Activated T-helper 2 cell treated with anti-CD3 and anti-CD28 coated beads, Interferon-gamma antibody, Interleukin-2, Interleukin-4, amounts not matched to agents 10 μg/mL and 5 μg/mL and 100 μg/mL, durations not matched to agents 14 hours and 24 hours and 36 hours (primary cell): ENCODE measurements at regions not wholly inside any gene's neighbourhood (a gene's known extent, or its start where the extent isn't known, plus 50 kb on each side); places are given as distances from the start of the nearest gene placed in this dataset.
"Not testable (repeated sequence)": the region's sequence is repeated elsewhere in the genome, so short reads cannot be mapped to it uniquely, and the experiment has no call there.

Source experiments
- DNase-seq: peaks from one replicate; pipeline ENCODE4 v3.0.0; 2021; ENCODE audit warnings: low spot score
- H3K27ac Mint-ChIP-seq: one replicate; pipeline ENCODE4 v1.8.0; 2021; ENCODE audit warnings: mixed read lengths
- H3K27me3 Mint-ChIP-seq: one replicate; pipeline ENCODE4 v1.8.0; 2021; ENCODE audit warnings: low read depth, mixed read lengths
- H3K36me3 Mint-ChIP-seq: one replicate; pipeline ENCODE4 v1.8.0; 2021; ENCODE audit warnings: low read depth, mixed read lengths
- H3K4me1 Mint-ChIP-seq: one replicate; pipeline ENCODE4 v1.8.0; 2021; ENCODE audit warnings: low read depth, mixed read lengths
- H3K4me3 Mint-ChIP-seq: one replicate; pipeline ENCODE4 v1.8.0; 2021; ENCODE audit warnings: low read depth, mild to moderate bottlenecking, moderate library complexity, mixed read lengths
- H3K9me3 Mint-ChIP-seq: one replicate; pipeline ENCODE4 v1.8.0; 2021; ENCODE audit warnings: mixed read lengths
- intact Hi-C: fragments of 100-400 bp; cut with micrococcal nuclease; formaldehyde crosslinking; loops from one replicate; pipeline ENCODE4 v1.15.1; 2023

DNA sequence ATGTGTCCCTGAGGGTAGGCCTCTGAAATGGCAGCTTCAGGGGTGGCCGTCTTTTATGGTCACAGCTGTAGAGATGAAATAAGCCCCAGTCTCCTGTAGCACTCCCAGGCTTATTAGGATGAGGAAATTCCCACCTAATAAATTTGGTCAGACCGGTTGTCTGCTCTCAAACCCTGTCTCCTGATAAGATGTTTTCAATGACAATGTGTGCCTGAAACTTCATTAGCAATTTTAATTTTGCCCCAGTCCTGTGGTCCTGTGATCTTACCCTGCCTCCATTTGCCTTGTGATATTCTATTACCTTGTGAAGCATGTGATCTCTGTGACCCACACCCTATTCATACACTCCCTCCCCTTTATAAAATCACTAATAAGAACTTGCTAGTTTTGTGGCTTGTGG is 736.1 kb upstream of the PCDH20 start:
- H3K27ac Mint-ChIP-seq, H3K36me3 Mint-ChIP-seq, H3K27me3 Mint-ChIP-seq, intact Hi-C loops, DNase-seq, H3K4me1 Mint-ChIP-seq, H3K4me3 Mint-ChIP-seq: not testable (repeated sequence)
- peaks cover 56% of the 10 kb centered on the region for H3K9me3 Mint-ChIP-seq

DNA sequence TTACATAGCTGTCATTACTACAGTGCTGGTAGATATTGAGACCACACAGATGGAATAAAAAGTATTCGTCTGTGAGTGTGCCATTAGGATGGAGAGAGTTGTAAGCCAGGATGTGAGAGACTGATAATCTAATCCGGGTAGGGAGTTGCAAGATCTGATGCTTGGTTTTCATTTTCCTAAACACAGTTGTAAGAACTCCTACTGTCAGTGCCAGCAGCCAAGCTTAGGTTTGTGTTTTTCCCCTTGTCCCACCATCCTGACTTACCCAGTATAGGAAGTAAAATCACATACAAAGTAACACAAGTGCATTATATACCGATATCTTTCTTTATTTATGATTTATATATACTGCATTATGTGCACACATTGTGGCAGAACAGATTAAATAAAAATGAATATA is 726.4 kb upstream of the PCDH20 start:
- Mint-ChIP-seq H3K27ac (no peak overlapping the region), H3K4me3 (no peak overlapping the region), H3K4me1 (no peaks in the 10 kb centered on the region), H3K9me3 (peaks cover 41% of the 10 kb centered on the region), H3K27me3 (no peaks in the 10 kb centered on the region), H3K36me3 (no peaks in the 10 kb centered on the region)
- intact Hi-C loops = no loop called here
- DNase-seq = no peak

GRCh38 chr13:62139597-62139996 is 723.9 kb upstream of the PCDH20 start:
- H3K36me3 Mint-ChIP-seq = no peaks in the 10 kb centered on the region
- no peaks in the 10 kb centered on the region for H3K4me1 Mint-ChIP-seq
- intact Hi-C loops = no loop called here
- no peak overlapping the region for H3K27ac Mint-ChIP-seq
- no peak for DNase-seq
- no peak overlapping the region for H3K4me3 Mint-ChIP-seq
- peaks cover 24% of the 10 kb centered on the region for H3K9me3 Mint-ChIP-seq
- H3K27me3 Mint-ChIP-seq = no peaks in the 10 kb centered on the region

- Mint-ChIP-seq H3K27me3 (no peaks in the 10 kb centered on the region), H3K36me3 (no peaks in the 10 kb centered on the region), H3K9me3 (peaks cover 21% of the 10 kb centered on the region), H3K4me1 (no peaks in the 10 kb centered on the region), H3K27ac (no peak overlapping the region), H3K4me3 (no peak overlapping the region)
- DNase-seq = no peak
- intact Hi-C loops = no loop called here
Measured at GRCh38 chr13:62137629-62138405, 722.2 kb upstream of the PCDH20 start.

GRCh38 chr13:62131604-62132003 is 716.0 kb upstream of the PCDH20 start:
- Mint-ChIP-seq H3K27ac (no peak overlapping the region), H3K4me3 (no peak overlapping the region), H3K27me3 (no peaks in the 10 kb centered on the region), H3K9me3 (peaks cover 31% of the 10 kb centered on the region), H3K4me1 (no peaks in the 10 kb centered on the region), H3K36me3 (no peaks in the 10 kb centered on the region)
- no peak for DNase-seq
- intact Hi-C loops = no loop called here

- intact Hi-C loops = no loop called here
- H3K36me3 Mint-ChIP-seq = no peaks in the 10 kb centered on the region
- DNase-seq = no peak
- no peaks in the 10 kb centered on the region for H3K27me3 Mint-ChIP-seq
- H3K4me1 Mint-ChIP-seq = no peaks in the 10 kb centered on the region
- H3K4me3 Mint-ChIP-seq = no peak overlapping the region
- no peak overlapping the region for H3K27ac Mint-ChIP-seq
- H3K9me3 Mint-ChIP-seq = peaks cover 31% of the 10 kb centered on the region
Measured at GRCh38 chr13:62130062-62130970, 714.7 kb upstream of the PCDH20 start.

- Mint-ChIP-seq H3K27me3 (no peaks in the 10 kb centered on the region), H3K27ac (no peak overlapping the region), H3K4me3 (no peak overlapping the region), H3K4me1 (no peaks in the 10 kb centered on the region), H3K9me3 (peaks cover 31% of the 10 kb centered on the region), H3K36me3 (no peaks in the 10 kb centered on the region)
- no peak for DNase-seq
- intact Hi-C loops = no loop called here
Measured at GRCh38 chr13:62129000-62129551, 713.4 kb upstream of the PCDH20 start.

DNA sequence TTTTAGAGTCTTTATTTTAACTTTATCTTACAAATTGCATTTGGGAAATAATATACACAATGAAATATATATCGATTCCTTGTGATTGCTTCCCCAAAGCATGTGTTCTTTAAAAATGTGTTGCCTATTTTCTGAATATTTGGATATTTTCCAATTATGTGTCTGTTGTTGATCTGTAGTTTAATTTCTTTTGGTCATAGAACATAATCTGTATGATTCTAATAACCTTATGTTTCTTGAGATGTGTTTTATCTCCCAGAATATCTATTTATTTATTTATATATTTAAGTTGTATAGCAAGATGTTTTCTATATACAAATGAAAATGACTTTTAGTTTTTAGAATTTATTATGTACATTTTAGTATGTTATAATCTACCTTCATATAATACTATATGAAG is 710.8 kb upstream of the PCDH20 start:
- Mint-ChIP-seq H3K9me3 (peaks cover 19% of the 10 kb centered on the region), H3K27me3 (no peaks in the 10 kb centered on the region), H3K36me3 (no peaks in the 10 kb centered on the region), H3K4me3 (no peak overlapping the region), H3K27ac (no peak overlapping the region), H3K4me1 (no peaks in the 10 kb centered on the region)
- no peak for DNase-seq
- intact Hi-C loops = no loop called here

DNA sequence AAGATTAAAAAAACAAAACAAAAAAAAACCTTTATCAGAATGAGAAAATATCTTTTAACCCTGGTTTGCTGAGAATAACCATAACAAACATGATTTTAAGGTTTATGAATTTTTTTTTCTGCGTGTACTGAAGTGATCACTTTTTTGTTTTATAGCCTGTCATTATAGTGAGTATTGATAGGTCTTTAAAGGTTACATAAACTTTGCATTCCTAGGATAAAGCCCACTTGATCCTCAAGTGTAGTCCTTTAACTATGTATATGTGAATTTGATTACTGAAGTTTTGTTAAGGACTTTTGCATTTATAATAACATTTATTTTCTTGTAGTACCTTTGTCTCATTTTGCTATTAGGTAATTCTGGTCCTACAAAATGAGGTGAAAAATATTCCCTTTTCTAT is 709.8 kb upstream of the PCDH20 start:
- intact Hi-C loops = no loop called here
- H3K27me3 Mint-ChIP-seq = no peaks in the 10 kb centered on the region
- no peak overlapping the region for H3K27ac Mint-ChIP-seq
- peaks cover 13% of the 10 kb centered on the region for H3K9me3 Mint-ChIP-seq
- no peaks in the 10 kb centered on the region for H3K4me1 Mint-ChIP-seq
- DNase-seq = no peak
- H3K36me3 Mint-ChIP-seq = no peaks in the 10 kb centered on the region
- H3K4me3 Mint-ChIP-seq = no peak overlapping the region

- Mint-ChIP-seq H3K9me3 (peaks cover 3% of the 10 kb centered on the region), H3K36me3 (no peaks in the 10 kb centered on the region), H3K4me3 (no peak overlapping the region), H3K4me1 (no peaks in the 10 kb centered on the region), H3K27ac (no peak overlapping the region), H3K27me3 (no peaks in the 10 kb centered on the region)
- intact Hi-C loops = no loop called here
- DNase-seq = no peak
Measured at GRCh38 chr13:62123409-62123808, 707.8 kb upstream of the PCDH20 start.

DNA sequence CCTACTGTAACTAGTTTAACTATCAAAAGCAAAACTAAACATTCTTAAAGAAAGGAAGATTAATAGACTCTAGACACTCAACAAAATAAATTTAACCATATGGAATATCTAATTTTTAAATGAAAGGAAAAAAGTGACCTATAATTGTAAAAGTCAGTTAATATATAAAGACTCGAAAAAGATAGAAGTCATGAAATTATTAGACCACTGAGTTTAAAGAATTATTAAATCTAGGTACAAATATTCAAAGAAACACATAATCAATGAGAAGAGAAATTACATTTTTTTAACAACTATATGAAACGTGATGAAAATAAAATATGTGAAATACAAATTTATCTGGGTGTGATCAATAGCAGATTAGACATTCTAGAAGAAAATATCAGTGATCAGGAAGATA is 706.8 kb upstream of the PCDH20 start:
- Mint-ChIP-seq H3K4me1 (no peaks in the 10 kb centered on the region), H3K9me3 (no peaks in the 10 kb centered on the region), H3K36me3 (no peaks in the 10 kb centered on the region), H3K27me3 (no peaks in the 10 kb centered on the region), H3K27ac (no peak overlapping the region), H3K4me3 (no peak overlapping the region)
- no peak for DNase-seq
- intact Hi-C loops = no loop called here

DNA sequence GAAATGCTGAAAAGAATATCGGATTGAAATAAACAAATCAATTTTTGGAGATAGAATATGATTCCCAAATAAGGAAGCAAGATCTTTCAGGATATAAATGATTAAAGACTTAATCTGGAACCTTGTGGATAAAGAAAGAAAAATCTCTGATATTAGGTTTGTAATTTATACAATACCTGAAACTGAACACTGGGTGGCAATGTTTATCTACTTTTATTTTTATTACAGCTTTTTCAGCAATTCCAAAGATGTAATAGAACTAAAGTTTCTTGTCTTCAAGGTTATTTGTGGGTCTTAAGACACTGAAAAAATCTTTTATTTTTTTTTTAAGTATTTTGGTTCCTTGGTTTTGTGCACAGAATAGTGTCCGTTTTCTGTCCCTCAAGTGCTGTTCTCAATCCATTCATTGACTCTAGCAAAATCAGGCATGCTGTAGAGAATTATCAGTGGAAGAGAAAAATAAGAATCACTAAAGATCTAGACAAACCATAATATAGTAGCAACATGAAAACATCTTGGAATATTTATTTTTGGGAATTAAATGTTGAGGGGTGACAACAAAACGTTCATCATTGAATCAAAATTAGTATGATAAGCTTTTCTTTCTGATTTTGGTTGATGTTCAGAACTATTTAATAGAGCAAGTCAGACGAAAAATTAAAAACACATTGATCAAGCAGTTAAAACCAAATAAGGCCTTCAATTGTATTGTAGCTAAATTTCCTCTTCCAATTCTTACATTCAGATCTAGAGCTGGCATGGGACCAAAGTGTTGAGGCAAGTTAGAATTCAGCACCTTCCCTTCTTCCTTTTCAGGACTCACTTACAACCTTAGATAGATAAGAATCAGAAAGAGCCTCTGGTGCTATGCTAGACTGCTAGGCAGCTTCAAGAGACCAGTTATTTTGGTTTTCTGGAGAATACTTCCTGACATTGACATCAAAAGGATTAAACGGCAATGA is 704.4 kb upstream of the PCDH20 start:
- no peaks in the 10 kb centered on the region for H3K27me3 Mint-ChIP-seq
- no peak for DNase-seq

More for the DNA sequence above, 704.4 kb upstream of the PCDH20 start:
- Mint-ChIP-seq H3K27ac (no peak overlapping the region), H3K4me3 (no peak overlapping the region), H3K9me3 (no peaks in the 10 kb centered on the region), H3K4me1 (no peaks in the 10 kb centered on the region), H3K36me3 (no peaks in the 10 kb centered on the region)
- intact Hi-C loops = no loop called here
